ENCODE measurements at regions not wholly inside any gene's neighbourhood (a gene's known extent, or its start where the extent isn't known, plus 50 kb on each side); places are given as distances from the start of the nearest gene placed in this dataset.
"Not testable (repeated sequence)": the region's sequence is repeated elsewhere in the genome, so short reads cannot be mapped to it uniquely, and the experiment has no call there.

GRCh38 chr7:109641445-109641844 lies 1071.8 kb downstream of the DNAJB9 start:
- TF ChIP-seq CTCF (IDR thresholded peaks at IDR 0.05; ENCODE audit: borderline replicate concordance, insufficient read depth, low read depth, low read length): no peak
- H3K4me3 ChIP-seq (ENCODE audit: low read depth, low read length): no peak overlapping the region

GRCh38 chr7:109646124-109646523 lies 1076.5 kb downstream of the DNAJB9 start:
- TF ChIP-seq CTCF (IDR thresholded peaks at IDR 0.05; ENCODE audit: borderline replicate concordance, insufficient read depth, low read depth, low read length): no peak
- no peak overlapping the region for H3K4me3 ChIP-seq (ENCODE audit: low read depth, low read length)

- H3K4me3 ChIP-seq (ENCODE audit: low read depth, low read length): not testable (repeated sequence)
These were observed 1076.9 kb downstream of the DNAJB9 start for GRCh38 chr7:109646594-109646993.

- not testable (repeated sequence) for H3K4me3 ChIP-seq (ENCODE audit: low read depth, low read length)
These were observed 1077.6 kb downstream of the DNAJB9 start for GRCh38 chr7:109647263-109647662.

GRCh38 chr7:109659261-109659660 lies 1089.6 kb downstream of the DNAJB9 start:
- H3K4me3 ChIP-seq (ENCODE audit: low read depth, low read length): no peak overlapping the region
- no peak for TF ChIP-seq CTCF (IDR thresholded peaks at IDR 0.05; ENCODE audit: borderline replicate concordance, insufficient read depth, low read depth, low read length)

GRCh38 chr7:109660401-109660800 lies 1090.7 kb downstream of the DNAJB9 start:
- H3K4me3 ChIP-seq (ENCODE audit: low read depth, low read length): no peak overlapping the region
- no peak for TF ChIP-seq CTCF (IDR thresholded peaks at IDR 0.05; ENCODE audit: borderline replicate concordance, insufficient read depth, low read depth, low read length)

GRCh38 chr7:109663806-109664205 lies 1094.1 kb downstream of the DNAJB9 start:
- no peak for TF ChIP-seq CTCF (IDR thresholded peaks at IDR 0.05; ENCODE audit: borderline replicate concordance, insufficient read depth, low read depth, low read length)
- no peak overlapping the region for H3K4me3 ChIP-seq (ENCODE audit: low read depth, low read length)

- not testable (repeated sequence) for H3K4me3 ChIP-seq (ENCODE audit: low read depth, low read length)
These were observed 1117.6 kb downstream of the DNAJB9 start for GRCh38 chr7:109687269-109687668.

GRCh38 chr7:109692613-109693012 lies 1122.9 kb downstream of the DNAJB9 start:
- not testable (repeated sequence) for H3K4me3 ChIP-seq (ENCODE audit: low read depth, low read length)

Measured in GM12875 (cell line).